Panc1 (cell line): ENCODE measurements at regions not wholly inside any gene's neighbourhood (a gene's known extent, or its start where the extent isn't known, plus 50 kb on each side); places are given as distances from the start of the nearest gene placed in this dataset.

ENCODE experiments used
- ATAC-seq: fragments of 200-7000 bp; cut with Tn5 transposase; 2 replicates; pipeline ENCODE4 v1.9.1; 2020; ENCODE audit warnings: mild to moderate bottlenecking, moderate library complexity
- BruUV-seq: library from RNA; stranded (reverse); fragments of 400-500 nt; replicated peaks from 2 replicates; lab custom pipeline; 2021; lab: Mats Ljungman, UMichigan
- CTCF ChIA-PET: fragments of 300-600 bp; sonication (Branson Sonifier 250); formaldehyde crosslinking; loops from one replicate; lab custom pipeline; 2022; ENCODE audit warnings: antibody characterized with exemption; lab: Charles Lee
- POLR2A ChIA-PET: fragments of 300-600 bp; sonication (Branson Sonifier 250); formaldehyde crosslinking; loops from one replicate; lab custom pipeline; 2022; ENCODE audit warnings: antibody characterized with exemption; lab: Charles Lee
- DNase-seq: peaks from one replicate; pipeline ENCODE4 v3.0.0-alpha.2; 2010; ENCODE audit warnings: low read depth, low spot score
- H3K27ac ChIP-seq: 2 replicates; pipeline ENCODE4 v1.5.1; 2011; ENCODE audit warnings: mild to moderate bottlenecking, low read length, inconsistent platforms
- H3K27me3 ChIP-seq: fragments of 200-500 bp; sonication (Bioruptor generic); 2 replicates; pipeline ENCODE4 v1.6.0; 2014; ENCODE audit warnings: low read length, inconsistent platforms; ENCODE audit not compliant: control insufficient read depth, insufficient read depth
- H3K36me3 ChIP-seq: fragments of 200-500 bp; sonication (Bioruptor generic); 2 replicates; pipeline ENCODE4 v1.5.1; 2014; ENCODE audit warnings: inconsistent platforms, mild to moderate bottlenecking, low read length, moderate library complexity; ENCODE audit not compliant: control insufficient read depth, insufficient read depth
- H3K4me1 ChIP-seq: 2 replicates; pipeline ENCODE4 v1.5.1; 2011; ENCODE audit warnings: inconsistent platforms, mild to moderate bottlenecking, low read length, moderate library complexity; ENCODE audit not compliant: control insufficient read depth, insufficient read depth
- H3K4me3 ChIP-seq, 2 experiments: 2 replicates each; pipeline ENCODE4 v1.5.1; 2011 to 2012; ENCODE audit warnings: low read depth in 2 of 2, low read length in 2 of 2, mild to moderate bottlenecking in 2 of 2, inconsistent platforms in 1 of 2, moderate library complexity in 1 of 2
- H3K9me3 ChIP-seq: fragments of 200-500 bp; sonication (Bioruptor generic); 2 replicates; pipeline ENCODE4 v1.5.1; 2014; ENCODE audit warnings: low read depth, mild to moderate bottlenecking, inconsistent platforms, low read length, moderate library complexity; ENCODE audit not compliant: control insufficient read depth, insufficient read depth
- POLR2AphosphoS5 ChIP-seq: IDR thresholded peaks from 2 replicates; pipeline ENCODE4 v1.6.1; 2012; ENCODE audit warnings: mild to moderate bottlenecking, low read depth, low read length, moderate library complexity
- SIN3A ChIP-seq: IDR thresholded peaks from 2 replicates; pipeline ENCODE4 v1.6.1; 2012; ENCODE audit warnings: low read depth, mild to moderate bottlenecking, low read length, moderate library complexity, borderline replicate concordance; ENCODE audit not compliant: insufficient read depth
- TCF7L2 ChIP-seq: IDR thresholded peaks from 2 replicates; pipeline ENCODE4 v1.6.1; 2011; ENCODE audit warnings: mild to moderate bottlenecking, low read depth, low read length, inconsistent platforms
- in situ Hi-C: cut with HindIII; loops from 2 replicates; pipeline ENCODE4 v1.10.0; 2016; ENCODE audit warnings: low sequenced_read_pairs, low pct_unique_long_range_greater_than_20kb
- intact Hi-C: fragments of 100-400 bp; cut with micrococcal nuclease; formaldehyde crosslinking; loops from one replicate; pipeline ENCODE4 v1.10.0; 2022; ENCODE audit not compliant: unreplicated experiment
- TF ChIP-seq, protein P1 (sequence below): fragments of 450-650 bp; IDR thresholded peaks from 2 replicates; pipeline ENCODE4 v1.5.1; 2017; ENCODE audit warnings: mild to moderate bottlenecking
- TF ChIP-seq, protein P2 (sequence below), 2 experiments: IDR thresholded peaks; 2 replicates each; pipeline ENCODE4 v1.6.1; 2011 to 2012; ENCODE audit warnings: low read depth in 2 of 2, control low read depth in 1 of 2, low read length in 1 of 2, mild to moderate bottlenecking in 1 of 2, moderate library complexity in 1 of 2; ENCODE audit not compliant: insufficient read depth in 1 of 2

DNA sequence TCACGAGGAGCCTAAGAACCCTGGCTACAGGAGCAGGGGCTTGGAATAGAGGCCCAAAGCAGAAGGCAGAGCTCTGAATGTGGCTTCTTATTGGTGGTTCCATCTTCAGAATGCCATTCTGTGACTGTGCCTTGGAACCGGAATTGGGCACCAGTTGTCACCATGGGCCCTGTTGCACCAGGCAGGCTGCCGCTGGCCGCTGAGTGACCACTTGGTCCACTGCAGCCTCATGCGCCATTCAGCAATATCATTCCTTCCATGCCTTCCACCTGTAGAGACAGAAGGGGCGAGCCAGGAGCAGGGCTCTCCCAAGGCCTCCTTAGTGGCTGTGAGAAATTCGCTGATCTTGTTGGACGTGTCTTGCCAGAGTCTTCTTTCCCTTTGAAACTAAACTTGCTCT lies 270.3 kb upstream of the CHD6 start:
- intact Hi-C loops = no loop called here
- no peak for ATAC-seq
- no peak for TF ChIP-seq POLR2AphosphoS5
- TF ChIP-seq, protein P1, sequence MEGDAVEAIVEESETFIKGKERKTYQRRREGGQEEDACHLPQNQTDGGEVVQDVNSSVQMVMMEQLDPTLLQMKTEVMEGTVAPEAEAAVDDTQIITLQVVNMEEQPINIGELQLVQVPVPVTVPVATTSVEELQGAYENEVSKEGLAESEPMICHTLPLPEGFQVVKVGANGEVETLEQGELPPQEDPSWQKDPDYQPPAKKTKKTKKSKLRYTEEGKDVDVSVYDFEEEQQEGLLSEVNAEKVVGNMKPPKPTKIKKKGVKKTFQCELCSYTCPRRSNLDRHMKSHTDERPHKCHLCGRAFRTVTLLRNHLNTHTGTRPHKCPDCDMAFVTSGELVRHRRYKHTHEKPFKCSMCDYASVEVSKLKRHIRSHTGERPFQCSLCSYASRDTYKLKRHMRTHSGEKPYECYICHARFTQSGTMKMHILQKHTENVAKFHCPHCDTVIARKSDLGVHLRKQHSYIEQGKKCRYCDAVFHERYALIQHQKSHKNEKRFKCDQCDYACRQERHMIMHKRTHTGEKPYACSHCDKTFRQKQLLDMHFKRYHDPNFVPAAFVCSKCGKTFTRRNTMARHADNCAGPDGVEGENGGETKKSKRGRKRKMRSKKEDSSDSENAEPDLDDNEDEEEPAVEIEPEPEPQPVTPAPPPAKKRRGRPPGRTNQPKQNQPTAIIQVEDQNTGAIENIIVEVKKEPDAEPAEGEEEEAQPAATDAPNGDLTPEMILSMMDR = no peak
- TF ChIP-seq SIN3A = no peak
- TF ChIP-seq, protein P2, sequence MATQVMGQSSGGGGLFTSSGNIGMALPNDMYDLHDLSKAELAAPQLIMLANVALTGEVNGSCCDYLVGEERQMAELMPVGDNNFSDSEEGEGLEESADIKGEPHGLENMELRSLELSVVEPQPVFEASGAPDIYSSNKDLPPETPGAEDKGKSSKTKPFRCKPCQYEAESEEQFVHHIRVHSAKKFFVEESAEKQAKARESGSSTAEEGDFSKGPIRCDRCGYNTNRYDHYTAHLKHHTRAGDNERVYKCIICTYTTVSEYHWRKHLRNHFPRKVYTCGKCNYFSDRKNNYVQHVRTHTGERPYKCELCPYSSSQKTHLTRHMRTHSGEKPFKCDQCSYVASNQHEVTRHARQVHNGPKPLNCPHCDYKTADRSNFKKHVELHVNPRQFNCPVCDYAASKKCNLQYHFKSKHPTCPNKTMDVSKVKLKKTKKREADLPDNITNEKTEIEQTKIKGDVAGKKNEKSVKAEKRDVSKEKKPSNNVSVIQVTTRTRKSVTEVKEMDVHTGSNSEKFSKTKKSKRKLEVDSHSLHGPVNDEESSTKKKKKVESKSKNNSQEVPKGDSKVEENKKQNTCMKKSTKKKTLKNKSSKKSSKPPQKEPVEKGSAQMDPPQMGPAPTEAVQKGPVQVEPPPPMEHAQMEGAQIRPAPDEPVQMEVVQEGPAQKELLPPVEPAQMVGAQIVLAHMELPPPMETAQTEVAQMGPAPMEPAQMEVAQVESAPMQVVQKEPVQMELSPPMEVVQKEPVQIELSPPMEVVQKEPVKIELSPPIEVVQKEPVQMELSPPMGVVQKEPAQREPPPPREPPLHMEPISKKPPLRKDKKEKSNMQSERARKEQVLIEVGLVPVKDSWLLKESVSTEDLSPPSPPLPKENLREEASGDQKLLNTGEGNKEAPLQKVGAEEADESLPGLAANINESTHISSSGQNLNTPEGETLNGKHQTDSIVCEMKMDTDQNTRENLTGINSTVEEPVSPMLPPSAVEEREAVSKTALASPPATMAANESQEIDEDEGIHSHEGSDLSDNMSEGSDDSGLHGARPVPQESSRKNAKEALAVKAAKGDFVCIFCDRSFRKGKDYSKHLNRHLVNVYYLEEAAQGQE (IDR thresholded peaks at IDR 0.05; ENCODE audit: insufficient read depth in 1 of 2, low read depth in 2 of 2, low read length in 1 of 2) = no peak
- no peak for TF ChIP-seq TCF7L2

DNA sequence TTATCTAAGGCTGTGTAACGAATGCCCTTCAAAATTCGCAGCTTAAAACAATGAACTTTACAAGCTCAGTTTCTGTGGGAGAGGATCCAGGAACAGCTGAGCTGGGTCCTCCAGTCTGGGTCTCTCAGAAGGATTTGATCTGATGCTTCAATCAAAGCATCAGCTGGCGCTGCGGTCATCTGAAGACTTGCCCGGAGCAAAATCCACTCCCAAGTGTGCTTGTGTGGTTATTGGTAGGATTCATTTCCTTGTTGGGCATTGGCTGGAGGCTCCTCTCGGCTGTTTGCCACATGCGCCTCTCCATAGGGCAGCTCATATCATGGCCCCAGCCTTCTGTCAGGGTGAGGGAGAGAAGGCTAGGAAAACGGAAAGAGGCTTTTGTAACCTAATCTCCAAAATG lies 269.3 kb upstream of the CHD6 start:
- no peak for TF ChIP-seq TCF7L2
- no peak for TF ChIP-seq SIN3A
- TF ChIP-seq, protein P1 = no peak
- no peak for TF ChIP-seq POLR2AphosphoS5
- TF ChIP-seq, protein P2 (IDR thresholded peaks at IDR 0.05; ENCODE audit: insufficient read depth in 1 of 2, low read depth in 2 of 2, low read length in 1 of 2) = no peak
- H3K27me3 ChIP-seq = no peaks in the 10 kb centered on the region; the same call in 1 of the 2 replicates
- no peak overlapping the region for H3K4me3 ChIP-seq
- no peaks in the 10 kb centered on the region for H3K4me1 ChIP-seq
- ATAC-seq (no peak), DNase-seq (no peak)
- no TSS peak for BruUV-seq
- intact Hi-C loops (no loop called here), in situ Hi-C loops (no loop called here)
- ChIA-PET CTCF (interaction anchor here (0.6 kb wide), 1 partner anchor 168 kb away, joined by 3 read pairs; no protein-coding TSS in a partner anchor), POLR2A (no interaction called here)
- H3K9me3 ChIP-seq = no peaks in the 10 kb centered on the region
- H3K36me3 ChIP-seq = no peaks in the 10 kb centered on the region
- H3K27ac ChIP-seq = no peak overlapping the region

More for the DNA sequence above, 270.3 kb upstream of the CHD6 start:
- Histone ChIP-seq H3K27ac (no peak overlapping the region), H3K4me3 (no peak overlapping the region), H3K4me1 (no peaks in the 10 kb centered on the region), H3K9me3 (no peaks in the 10 kb centered on the region), H3K36me3 (no peaks in the 10 kb centered on the region), H3K27me3 (no peaks in the 10 kb centered on the region; the same call in 1 of the 2 replicates)
- ChIA-PET CTCF (interaction anchor here (0.5 kb wide), 1 partner anchor 184 kb away, joined by 3 read pairs; no protein-coding TSS in a partner anchor), POLR2A (no interaction called here)
- in situ Hi-C loops = no loop called here
- no TSS peak for BruUV-seq
- no peak for DNase-seq
